ENCODE measurements at regions not wholly inside any gene's neighbourhood (a gene's known extent, or its start where the extent isn't known, plus 50 kb on each side); places are given as distances from the start of the nearest gene placed in this dataset.
A peak's percentile ranks its signal among the peaks of the same experiment; 100 is the strongest.
"Not testable (repeated sequence)": the region's sequence is repeated elsewhere in the genome, so short reads cannot be mapped to it uniquely, and the experiment has no call there.

- peak in 1 of 2 donors; percentile 38 for DNase-seq (ENCODE audit: low read depth in 2 of 2)
Measured at GRCh38 chr6:141105481-141105880, 1027.2 kb upstream of the GJE1 start.

DNA sequence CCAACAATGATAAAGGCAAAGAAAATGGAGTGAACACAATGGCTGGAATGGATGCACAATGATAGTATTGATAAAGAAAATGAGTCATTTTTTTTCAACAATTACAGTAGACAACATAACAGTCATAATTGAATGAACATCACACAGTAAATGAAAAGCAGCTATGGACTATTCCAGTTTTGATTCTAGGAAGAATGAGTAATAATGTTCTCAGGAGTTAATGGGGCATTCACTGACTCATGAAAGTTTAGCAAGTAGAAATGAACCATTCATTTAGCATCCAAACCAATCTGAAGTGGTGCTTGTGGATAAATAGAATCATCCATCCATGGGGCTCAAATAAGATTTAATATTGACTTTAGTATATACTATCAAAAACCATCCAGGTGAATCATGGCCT lies 1029.5 kb upstream of the GJE1 start:
- DNase-seq (ENCODE audit: low read depth in 2 of 2) = peak in 1 of 2 donors; percentile 25

- DNase-seq (ENCODE audit: low read depth in 2 of 2) = no peak
Measured at GRCh38 chr6:141097471-141097870, 1035.3 kb upstream of the GJE1 start.

DNA sequence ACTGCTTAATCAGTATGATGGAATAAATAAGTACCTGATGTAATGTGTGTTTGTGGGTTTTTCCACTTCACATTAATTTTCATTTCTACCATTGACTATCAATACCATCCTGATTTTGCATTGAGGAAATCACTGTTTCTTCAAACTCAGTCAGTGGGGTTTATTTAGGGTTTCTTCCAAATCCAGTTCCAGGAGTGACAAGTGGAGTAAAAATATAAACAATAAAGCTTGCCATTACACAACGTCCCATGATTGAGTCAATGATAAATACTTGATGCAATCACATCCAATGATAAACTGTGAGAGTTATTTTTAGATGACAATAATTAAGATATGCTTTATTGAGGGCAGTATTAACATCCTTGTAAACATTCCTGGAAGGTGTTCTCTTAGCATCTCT lies 1037.4 kb upstream of the GJE1 start:
- DNase-seq (ENCODE audit: low read depth in 2 of 2) = no peak

DNA sequence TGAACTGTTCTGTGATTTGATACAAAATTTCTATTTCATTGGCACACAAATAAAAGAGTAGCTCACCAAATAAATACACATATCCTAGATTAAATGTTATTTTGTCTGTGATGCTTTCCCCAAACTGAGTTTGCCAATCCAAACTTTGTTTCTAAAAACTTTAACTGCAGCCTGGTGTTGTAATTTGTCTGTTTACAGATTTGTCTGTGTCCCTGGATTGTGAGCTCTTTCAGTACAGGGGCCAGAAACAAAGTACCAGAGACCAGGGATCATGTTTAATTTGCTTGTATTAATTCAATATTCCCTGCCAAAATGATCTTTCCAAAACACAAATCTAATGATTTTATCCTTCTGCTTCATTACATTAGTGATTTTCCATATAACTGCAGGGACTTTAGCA lies 1044.6 kb upstream of the GJE1 start:
- no peak for DNase-seq (ENCODE audit: low read depth in 2 of 2)

GRCh38 chr6:141077355-141078333 lies 1055.1 kb upstream of the GJE1 start:
- no peak for DNase-seq (ENCODE audit: low read depth in 2 of 2)

DNA sequence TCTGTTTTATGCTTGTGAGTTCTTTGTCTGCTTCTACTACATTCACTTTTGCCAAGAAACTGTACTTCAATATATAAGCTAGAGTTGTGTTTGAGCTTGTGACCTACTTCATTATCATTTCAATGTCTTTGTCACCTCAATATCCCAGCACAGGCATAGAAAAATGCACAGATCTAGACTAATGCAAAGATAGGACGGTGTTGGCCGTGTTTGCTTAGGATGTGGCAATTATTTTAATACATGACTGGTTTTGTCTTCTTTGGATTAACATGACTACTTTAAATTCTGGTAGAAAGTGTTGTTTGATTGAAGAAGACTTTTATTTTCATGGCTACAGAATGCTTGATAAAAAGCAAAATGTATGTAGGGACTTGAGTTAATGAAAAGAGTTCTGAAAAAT lies 1075.0 kb upstream of the GJE1 start:
- DNase-seq (ENCODE audit: low read depth in 2 of 2) = no peak

DNA sequence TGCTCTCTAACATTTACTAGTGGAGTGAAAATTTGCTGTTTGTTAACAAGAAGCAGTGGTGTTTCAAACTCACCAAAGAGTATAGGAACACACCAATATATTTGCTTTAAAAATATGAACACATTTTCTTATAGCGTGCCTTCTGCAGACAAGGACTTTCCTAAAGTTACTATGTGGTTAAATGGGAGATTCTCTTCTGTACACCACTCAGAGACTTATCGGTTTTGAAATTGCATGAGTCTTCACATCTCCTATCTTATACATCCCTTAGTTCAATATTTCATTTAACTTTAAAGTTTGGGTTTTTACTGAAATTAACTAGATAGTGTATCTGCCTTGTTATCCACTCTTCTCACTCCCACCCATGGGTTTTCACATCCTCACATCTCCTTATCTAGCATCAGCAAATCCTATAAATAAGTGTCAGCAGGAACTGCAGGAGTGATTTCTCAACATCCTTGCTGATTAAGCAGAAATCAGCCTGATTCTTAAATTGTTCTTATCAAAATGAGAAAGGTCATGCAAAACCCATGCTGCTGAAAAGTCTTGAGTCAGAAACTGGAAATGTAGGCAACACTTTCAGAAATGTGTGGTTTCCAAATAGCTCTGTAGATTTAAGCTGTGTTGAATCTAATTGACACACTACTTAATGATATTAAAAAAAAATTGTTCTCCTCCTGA lies 1075.6 kb upstream of the GJE1 start:
- no peak for DNase-seq (ENCODE audit: low read depth in 2 of 2)

DNA sequence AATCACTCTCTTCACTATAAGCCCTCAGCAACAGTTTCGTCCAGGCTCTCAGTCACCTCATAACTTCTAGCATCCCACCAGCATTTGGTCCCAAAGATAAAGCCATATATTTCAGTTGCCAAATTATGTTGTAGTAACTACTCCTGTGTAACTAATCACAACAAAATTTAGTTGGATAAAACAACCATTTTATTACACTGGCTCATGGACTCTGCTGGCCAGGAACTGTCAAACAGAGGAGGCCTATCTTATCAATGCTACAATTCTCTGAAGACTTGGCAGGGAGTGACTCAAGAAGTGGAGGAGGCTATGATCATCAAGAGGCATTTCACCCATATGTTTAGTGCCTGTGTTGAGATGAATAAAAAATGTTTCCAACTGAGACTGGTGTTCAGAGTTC lies 1082.3 kb upstream of the GJE1 start:
- DNase-seq (ENCODE audit: low read depth in 2 of 2) = no peak

GRCh38 chr6:141048451-141048850 lies 1084.3 kb upstream of the GJE1 start:
- no peak for DNase-seq (ENCODE audit: low read depth in 2 of 2)

DNA sequence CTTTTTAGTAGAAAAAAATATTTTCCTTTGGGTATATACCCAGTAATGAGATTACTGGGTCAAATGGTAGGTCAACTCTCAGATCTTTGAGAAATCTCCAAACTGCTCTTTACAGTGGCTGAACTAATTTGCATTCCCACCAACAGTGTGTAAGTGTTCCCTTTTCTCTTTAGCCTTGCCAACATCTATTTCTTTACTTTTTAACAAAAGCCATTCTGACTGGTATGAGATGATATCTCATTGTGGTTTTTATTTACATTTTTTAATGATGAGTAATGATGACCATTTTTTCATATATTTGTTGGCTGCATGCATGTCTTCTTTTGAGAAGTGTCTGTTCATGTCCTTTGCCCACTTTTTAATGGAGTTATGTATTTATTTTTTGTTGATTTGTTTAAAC lies 1086.2 kb upstream of the GJE1 start:
- not testable (repeated sequence) for DNase-seq (ENCODE audit: low read depth in 2 of 2)

DNA sequence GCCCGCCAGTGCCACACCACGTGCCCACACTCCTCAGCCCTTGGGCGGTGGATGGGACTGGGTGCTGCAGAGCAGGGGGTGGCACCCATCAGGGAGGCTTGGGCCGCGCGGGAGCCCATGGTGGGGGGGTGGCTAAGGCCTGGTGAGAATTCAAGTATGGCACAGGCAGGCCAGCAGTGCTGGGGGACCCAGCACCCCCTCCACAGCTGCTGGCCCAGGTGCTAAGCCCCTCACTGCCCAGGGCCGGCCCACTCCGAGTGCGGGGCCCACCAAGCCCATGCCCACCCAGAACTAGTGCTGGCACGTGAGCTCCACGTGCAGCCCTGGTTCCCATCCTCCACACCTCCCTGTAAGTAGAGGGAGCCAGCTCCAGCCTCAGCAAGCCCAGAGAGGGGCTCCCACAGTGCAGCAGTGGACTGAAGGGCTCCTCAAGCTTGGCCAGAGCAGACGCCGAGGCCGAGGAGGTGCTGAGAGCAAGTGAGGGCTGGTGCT lies 1091.1 kb upstream of the GJE1 start:
- no peak for DNase-seq (ENCODE audit: low read depth in 2 of 2)

DNA sequence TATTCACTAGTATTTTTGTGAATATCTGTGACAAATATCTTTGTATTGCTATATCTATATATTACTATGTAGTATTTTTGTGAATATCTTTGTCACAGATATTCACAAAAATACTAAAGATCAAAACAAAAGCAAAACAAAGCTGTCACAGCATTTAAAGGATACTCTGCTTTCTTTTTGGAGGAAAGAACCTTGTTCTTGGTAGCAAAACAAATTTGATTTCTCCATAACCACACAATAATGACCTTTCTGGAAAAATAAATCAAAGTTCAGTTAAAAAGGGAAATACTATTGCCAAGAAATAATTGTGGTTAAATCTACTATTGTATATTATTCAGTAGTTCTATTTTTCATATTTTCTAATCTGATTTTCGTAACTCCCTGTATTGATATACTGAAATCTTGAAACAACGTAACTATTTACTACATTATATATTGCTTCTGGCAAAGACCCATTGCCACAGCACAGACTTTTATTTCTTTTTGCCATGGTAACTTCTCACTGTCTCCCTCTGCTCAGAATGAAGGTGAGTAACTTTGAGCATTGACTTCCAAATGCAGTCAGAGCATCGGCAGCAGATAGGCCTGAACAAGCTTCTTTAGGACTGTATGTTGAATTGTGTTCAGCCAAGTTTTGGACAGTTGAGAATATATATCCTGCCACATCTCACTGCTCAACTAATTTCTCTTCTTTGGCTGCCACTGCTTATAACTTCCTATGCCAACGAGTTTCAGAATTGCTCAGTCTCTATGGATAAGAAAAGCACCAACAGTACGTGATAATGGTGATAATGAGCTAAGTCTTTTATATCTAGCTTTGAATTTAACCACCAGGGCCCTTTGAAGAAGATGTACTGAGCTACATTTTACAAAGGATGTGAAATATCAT lies 1097.2 kb upstream of the GJE1 start:
- DNase-seq (ENCODE audit: low read depth in 2 of 2) = no peak

- no peak for DNase-seq (ENCODE audit: low read depth in 2 of 2)
Measured at GRCh38 chr6:141033101-141033500, 1099.6 kb upstream of the GJE1 start.

GRCh38 chr6:141029908-141030307 lies 1102.8 kb upstream of the GJE1 start:
- DNase-seq (ENCODE audit: low read depth in 2 of 2) = no peak

- DNase-seq (ENCODE audit: low read depth in 2 of 2) = no peak
Measured at GRCh38 chr6:141028791-141029280, 1103.9 kb upstream of the GJE1 start.

DNA sequence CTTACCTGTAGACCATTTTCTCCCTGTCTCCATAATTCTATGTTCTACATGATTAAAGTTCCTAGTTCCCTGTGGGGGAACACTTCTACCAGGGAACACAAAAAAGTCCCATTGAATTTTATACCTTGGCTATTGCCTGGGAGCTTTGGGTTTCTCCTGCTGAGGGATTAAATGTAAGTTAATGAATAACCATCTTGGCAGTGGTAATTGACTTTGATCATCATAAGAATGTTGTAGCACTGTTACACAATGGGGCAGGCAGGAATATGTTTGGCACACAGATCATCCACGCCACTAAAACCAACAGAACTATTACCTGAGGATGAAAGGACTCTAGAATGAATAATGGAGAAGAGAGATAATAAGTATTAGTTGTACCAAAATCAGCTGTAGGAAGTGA lies 1106.2 kb upstream of the GJE1 start:
- DNase-seq (ENCODE audit: low read depth in 2 of 2) = no peak

- peak; percentile 75 to 86 for DNase-seq (ENCODE audit: low read depth in 2 of 2)
Measured at GRCh38 chr6:141024526-141024925, 1108.2 kb upstream of the GJE1 start.

- no peak for DNase-seq (ENCODE audit: low read depth in 2 of 2)
Measured at GRCh38 chr6:141017941-141018340, 1114.8 kb upstream of the GJE1 start.

DNA sequence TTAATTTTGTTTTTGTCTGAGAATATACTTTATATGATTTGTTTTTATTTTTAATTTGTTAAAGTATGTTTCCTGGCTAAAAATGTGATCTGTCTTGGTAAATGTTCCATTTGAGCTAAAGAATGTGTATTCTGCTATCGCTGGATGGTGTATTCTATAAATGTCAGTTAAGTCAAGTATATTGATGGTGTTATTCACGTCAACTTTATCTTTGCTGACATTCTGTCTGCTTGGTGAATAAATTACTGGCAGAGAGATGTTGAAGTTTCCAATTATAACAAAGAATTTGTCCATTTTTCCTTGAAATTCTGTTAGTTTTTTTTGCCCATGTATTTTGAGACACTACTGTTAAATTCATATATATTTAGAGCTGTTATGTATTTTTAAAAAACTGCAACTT lies 1131.8 kb upstream of the GJE1 start:
- no peak for DNase-seq (ENCODE audit: low read depth in 2 of 2)

GRCh38 chr6:140993515-140993914 lies 1139.2 kb upstream of the GJE1 start:
- no peak for DNase-seq (ENCODE audit: low read depth in 2 of 2)

Measured in dermis microvascular lymphatic vessel endothelial cell (primary cell).